ENCODE measurements at regions not wholly inside any gene's neighbourhood (a gene's known extent, or its start where the extent isn't known, plus 50 kb on each side); places are given as distances from the start of the nearest gene placed in this dataset.
"Not testable (repeated sequence)": the region's sequence is repeated elsewhere in the genome, so short reads cannot be mapped to it uniquely, and the experiment has no call there.

- no peak for DNase-seq
- no peaks in the 10 kb centered on the region for H3K27me3 Mint-ChIP-seq
- no peak overlapping the region for H3K27ac Mint-ChIP-seq
- no peaks in the 10 kb centered on the region for H3K9me3 Mint-ChIP-seq
- intact Hi-C loops (cut with micrococcal nuclease), result no loop called here
- H3K36me3 Mint-ChIP-seq (ENCODE audit: low read depth), result no peaks in the 10 kb centered on the region
- H3K4me1 Mint-ChIP-seq, result no peaks in the 10 kb centered on the region
- no peak overlapping the region for H3K4me3 Mint-ChIP-seq
Observed at GRCh38 chrX:4570151-4570550, 856.7 kb upstream of the PRKX start.

- Mint-ChIP-seq H3K4me3 (no peak overlapping the region), H3K36me3 (ENCODE audit: low read depth) (no peaks in the 10 kb centered on the region), H3K27me3 (no peaks in the 10 kb centered on the region), H3K4me1 (no peaks in the 10 kb centered on the region), H3K9me3 (no peaks in the 10 kb centered on the region), H3K27ac (no peak overlapping the region)
- intact Hi-C loops (cut with micrococcal nuclease), result no loop called here
- no peak for DNase-seq
Observed at GRCh38 chrX:4560192-4560591, 846.7 kb upstream of the PRKX start.

- Mint-ChIP-seq H3K4me1 (no peaks in the 10 kb centered on the region), H3K36me3 (ENCODE audit: low read depth) (no peaks in the 10 kb centered on the region), H3K9me3 (no peaks in the 10 kb centered on the region), H3K27me3 (no peaks in the 10 kb centered on the region), H3K27ac (no peak overlapping the region), H3K4me3 (no peak overlapping the region)
- intact Hi-C loops (cut with micrococcal nuclease), result no loop called here
- DNase-seq, result no peak
Observed at GRCh38 chrX:4550018-4550417, 836.6 kb upstream of the PRKX start.

GRCh38 chrX:4547213-4547836 lies 833.9 kb upstream of the PRKX start:
- no peaks in the 10 kb centered on the region for H3K36me3 Mint-ChIP-seq (ENCODE audit: low read depth)
- no peak overlapping the region for H3K27ac Mint-ChIP-seq
- H3K27me3 Mint-ChIP-seq, result no peaks in the 10 kb centered on the region
- intact Hi-C loops (cut with micrococcal nuclease), result loop anchor here (5.0 kb wide), 1 partner anchor 565 kb away; no protein-coding TSS in a partner anchor
- DNase-seq, result peak; percentile 71
- no peak overlapping the region for H3K4me3 Mint-ChIP-seq
- no peaks in the 10 kb centered on the region for H3K9me3 Mint-ChIP-seq
- H3K4me1 Mint-ChIP-seq, result no peaks in the 10 kb centered on the region

GRCh38 chrX:4546178-4546577 lies 832.7 kb upstream of the PRKX start:
- H3K27ac Mint-ChIP-seq; H3K36me3 Mint-ChIP-seq (ENCODE audit: low read depth); H3K27me3 Mint-ChIP-seq; H3K4me1 Mint-ChIP-seq; H3K9me3 Mint-ChIP-seq; H3K4me3 Mint-ChIP-seq; DNase-seq: not testable (repeated sequence)
- intact Hi-C loops (cut with micrococcal nuclease), result loop anchor here (5.0 kb wide), 1 partner anchor 566 kb away; no protein-coding TSS in a partner anchor

GRCh38 chrX:4528247-4528646 lies 814.8 kb upstream of the PRKX start:
- DNase-seq, result no peak
- Mint-ChIP-seq H3K27me3 (no peaks in the 10 kb centered on the region), H3K27ac (no peak overlapping the region), H3K9me3 (no peaks in the 10 kb centered on the region), H3K36me3 (ENCODE audit: low read depth) (no peaks in the 10 kb centered on the region), H3K4me3 (no peak overlapping the region), H3K4me1 (no peaks in the 10 kb centered on the region)
- intact Hi-C loops (cut with micrococcal nuclease), result no loop called here

GRCh38 chrX:4485912-4486311 lies 772.5 kb upstream of the PRKX start:
- Mint-ChIP-seq H3K36me3 (ENCODE audit: low read depth) (no peaks in the 10 kb centered on the region), H3K27ac (no peak overlapping the region), H3K4me3 (no peak overlapping the region), H3K9me3 (no peaks in the 10 kb centered on the region), H3K27me3 (no peaks in the 10 kb centered on the region), H3K4me1 (no peaks in the 10 kb centered on the region)
- DNase-seq, result no peak
- intact Hi-C loops (cut with micrococcal nuclease), result no loop called here

- Mint-ChIP-seq H3K27me3 (no peaks in the 10 kb centered on the region), H3K9me3 (peaks cover 5% of the 10 kb centered on the region)
- intact Hi-C loops (cut with micrococcal nuclease), result no loop called here
Observed at GRCh38 chrX:4484266-4484665, 770.8 kb upstream of the PRKX start.

GRCh38 chrX:4451591-4451990 lies 738.1 kb upstream of the PRKX start:
- H3K27me3 Mint-ChIP-seq, result no peaks in the 10 kb centered on the region
- intact Hi-C loops (cut with micrococcal nuclease), result no loop called here
- no peak overlapping the region for H3K27ac Mint-ChIP-seq
- no peak overlapping the region for H3K4me3 Mint-ChIP-seq
- peaks cover 5% of the 10 kb centered on the region for H3K9me3 Mint-ChIP-seq
- no peaks in the 10 kb centered on the region for H3K4me1 Mint-ChIP-seq
- no peak for DNase-seq
- H3K36me3 Mint-ChIP-seq (ENCODE audit: low read depth), result no peaks in the 10 kb centered on the region

More at GRCh38 chrX:4484266-4484665, 770.8 kb upstream of the PRKX start:
- H3K4me1 Mint-ChIP-seq, result no peaks in the 10 kb centered on the region
- H3K4me3 Mint-ChIP-seq, result no peak overlapping the region
- DNase-seq, result no peak
- no peak overlapping the region for H3K27ac Mint-ChIP-seq
- H3K36me3 Mint-ChIP-seq (ENCODE audit: low read depth), result no peaks in the 10 kb centered on the region

GRCh38 chrX:4450177-4450576 lies 736.7 kb upstream of the PRKX start:
- no peak for DNase-seq
- intact Hi-C loops (cut with micrococcal nuclease), result no loop called here
- no peak overlapping the region for H3K27ac Mint-ChIP-seq
- H3K27me3 Mint-ChIP-seq, result no peaks in the 10 kb centered on the region
- peaks cover 5% of the 10 kb centered on the region for H3K9me3 Mint-ChIP-seq
- H3K4me3 Mint-ChIP-seq, result no peak overlapping the region
- H3K36me3 Mint-ChIP-seq (ENCODE audit: low read depth), result no peaks in the 10 kb centered on the region
- H3K4me1 Mint-ChIP-seq, result no peaks in the 10 kb centered on the region

- DNase-seq, result no peak
- no peaks in the 10 kb centered on the region for H3K4me1 Mint-ChIP-seq
- H3K36me3 Mint-ChIP-seq (ENCODE audit: low read depth), result no peaks in the 10 kb centered on the region
- H3K9me3 Mint-ChIP-seq, result no peaks in the 10 kb centered on the region
- no peak overlapping the region for H3K4me3 Mint-ChIP-seq
- H3K27ac Mint-ChIP-seq, result no peak overlapping the region
- intact Hi-C loops (cut with micrococcal nuclease), result no loop called here
- H3K27me3 Mint-ChIP-seq, result no peaks in the 10 kb centered on the region
Observed at GRCh38 chrX:4435905-4436304, 722.5 kb upstream of the PRKX start.

GRCh38 chrX:4397471-4397870 lies 684.0 kb upstream of the PRKX start:
- intact Hi-C loops (cut with micrococcal nuclease), result no loop called here
- Mint-ChIP-seq H3K9me3 (no peaks in the 10 kb centered on the region), H3K4me3 (no peak overlapping the region), H3K27ac (no peak overlapping the region), H3K4me1 (no peaks in the 10 kb centered on the region), H3K27me3 (no peaks in the 10 kb centered on the region), H3K36me3 (ENCODE audit: low read depth) (no peaks in the 10 kb centered on the region)
- DNase-seq, result no peak

GRCh38 chrX:4382273-4382672 lies 668.8 kb upstream of the PRKX start:
- intact Hi-C loops (cut with micrococcal nuclease), result no loop called here
- H3K4me3 Mint-ChIP-seq, result no peak overlapping the region
- no peak for DNase-seq
- no peaks in the 10 kb centered on the region for H3K4me1 Mint-ChIP-seq
- H3K27ac Mint-ChIP-seq, result no peak overlapping the region
- H3K9me3 Mint-ChIP-seq, result peaks cover 4% of the 10 kb centered on the region
- H3K36me3 Mint-ChIP-seq (ENCODE audit: low read depth), result no peaks in the 10 kb centered on the region
- H3K27me3 Mint-ChIP-seq, result no peaks in the 10 kb centered on the region

- intact Hi-C loops (cut with micrococcal nuclease), result no loop called here
- H3K27ac Mint-ChIP-seq, result no peak overlapping the region
Observed at GRCh38 chrX:4380710-4381109, 667.3 kb upstream of the PRKX start.

GRCh38 chrX:4379071-4379470 lies 665.6 kb upstream of the PRKX start:
- DNase-seq, result no peak
- H3K4me3 Mint-ChIP-seq, result no peak overlapping the region
- no peaks in the 10 kb centered on the region for H3K36me3 Mint-ChIP-seq (ENCODE audit: low read depth)
- no peak overlapping the region for H3K27ac Mint-ChIP-seq
- H3K27me3 Mint-ChIP-seq, result no peaks in the 10 kb centered on the region
- no peaks in the 10 kb centered on the region for H3K4me1 Mint-ChIP-seq
- intact Hi-C loops (cut with micrococcal nuclease), result no loop called here
- peaks cover 4% of the 10 kb centered on the region for H3K9me3 Mint-ChIP-seq

More at GRCh38 chrX:4380710-4381109, 667.3 kb upstream of the PRKX start:
- no peak for DNase-seq
- no peak overlapping the region for H3K4me3 Mint-ChIP-seq
- no peaks in the 10 kb centered on the region for H3K4me1 Mint-ChIP-seq
- no peaks in the 10 kb centered on the region for H3K27me3 Mint-ChIP-seq
- H3K36me3 Mint-ChIP-seq (ENCODE audit: low read depth), result no peaks in the 10 kb centered on the region
- H3K9me3 Mint-ChIP-seq, result peaks cover 4% of the 10 kb centered on the region
